Mesendoderm (in vitro differentiated cells): ENCODE measurements at regions not wholly inside any gene's neighbourhood (a gene's known extent, or its start where the extent isn't known, plus 50 kb on each side); places are given as distances from the start of the nearest gene placed in this dataset.
A peak's percentile ranks its signal among the peaks of the same experiment; 100 is the strongest.

Source experiments
- DNase-seq: peaks from one replicate; pipeline ENCODE4 v3.0.0; 2013
- H2AK5ac ChIP-seq: 2 replicates; pipeline ENCODE4 v1.6.1; 2013; ENCODE audit warnings: low read length, inconsistent platforms
- H2BK120ac ChIP-seq: 2 replicates; pipeline ENCODE4 v1.6.1; 2013; ENCODE audit warnings: low read depth, mild to moderate bottlenecking, low read length, moderate library complexity, mixed read lengths
- H2BK15ac ChIP-seq: replicated peaks from 2 replicates; pipeline ENCODE4 v1.6.1; 2013; ENCODE audit warnings: low read depth, mild to moderate bottlenecking, moderate library complexity
- H2BK5ac ChIP-seq: 2 replicates; pipeline ENCODE4 v1.6.1; 2013; ENCODE audit warnings: low read length, inconsistent platforms
- H3K18ac ChIP-seq: 2 replicates; pipeline ENCODE4 v1.6.1; 2013; ENCODE audit warnings: mild to moderate bottlenecking, low read length, mixed read lengths
- H3K23ac ChIP-seq: one replicate; pipeline ENCODE4 v1.6.1; 2013; ENCODE audit warnings: low read length
- H3K27ac ChIP-seq: 2 replicates; pipeline ENCODE4 v1.5.1; 2013; ENCODE audit warnings: low read depth, mild to moderate bottlenecking, inconsistent platforms, low read length, moderate library complexity
- H3K27me3 ChIP-seq: 2 replicates; pipeline ENCODE4 v1.6.1; 2013; ENCODE audit warnings: low read length, control low read depth, mild to moderate bottlenecking, inconsistent platforms; ENCODE audit not compliant: insufficient read depth, poor library complexity
- H3K36me3 ChIP-seq: 2 replicates; pipeline ENCODE4 v1.6.1; 2013; ENCODE audit warnings: low read length, inconsistent platforms; ENCODE audit not compliant: control insufficient read depth, insufficient read depth
- H3K4ac ChIP-seq: one replicate; pipeline ENCODE4 v1.6.1; 2013; ENCODE audit warnings: low read depth, mild to moderate bottlenecking, low read length, moderate library complexity
- H3K4me1 ChIP-seq: 2 replicates; pipeline ENCODE4 v1.6.1; 2013; ENCODE audit warnings: low read depth, low read length, inconsistent platforms; ENCODE audit not compliant: control insufficient read depth
- H3K4me2 ChIP-seq: 2 replicates; pipeline ENCODE4 v1.6.1; 2013; ENCODE audit warnings: low read length
- H3K4me3 ChIP-seq: 2 replicates; pipeline ENCODE4 v1.5.1; 2013; ENCODE audit warnings: mild to moderate bottlenecking, low read length
- H3K56ac ChIP-seq: one replicate; pipeline ENCODE4 v1.6.1; 2013; ENCODE audit warnings: low read length
- H3K79me1 ChIP-seq: 2 replicates; pipeline ENCODE4 v1.6.1; 2013; ENCODE audit warnings: low read length, inconsistent platforms
- H3K79me2 ChIP-seq: 2 replicates; pipeline ENCODE4 v1.6.1; 2013; ENCODE audit warnings: mild to moderate bottlenecking, low read length; ENCODE audit not compliant: control insufficient read depth, insufficient read depth
- H3K9ac ChIP-seq: 2 replicates; pipeline ENCODE4 v1.6.1; 2013; ENCODE audit warnings: low read length, inconsistent platforms
- H4K5ac ChIP-seq: one replicate; pipeline ENCODE4 v1.6.1; 2013; ENCODE audit warnings: low read length
- H4K8ac ChIP-seq: one replicate; pipeline ENCODE4 v1.6.1; 2013; ENCODE audit warnings: low read depth, mild to moderate bottlenecking, control low read depth, low read length, moderate library complexity
- WGBS: extraction: QIAGEN DNeasy Blood & Tissue Kit; methylation state at CpG from one replicate; pipeline ENCODE4 v1.1.7; 2013; ENCODE audit warnings: low lambda C conversion rate, missing lambda C conversion rate; ENCODE audit not compliant: insufficient coverage; ENCODE audit errors: extremely low coverage; 5-methylcytosine and 5-hydroxymethylcytosine counted together

DNA sequence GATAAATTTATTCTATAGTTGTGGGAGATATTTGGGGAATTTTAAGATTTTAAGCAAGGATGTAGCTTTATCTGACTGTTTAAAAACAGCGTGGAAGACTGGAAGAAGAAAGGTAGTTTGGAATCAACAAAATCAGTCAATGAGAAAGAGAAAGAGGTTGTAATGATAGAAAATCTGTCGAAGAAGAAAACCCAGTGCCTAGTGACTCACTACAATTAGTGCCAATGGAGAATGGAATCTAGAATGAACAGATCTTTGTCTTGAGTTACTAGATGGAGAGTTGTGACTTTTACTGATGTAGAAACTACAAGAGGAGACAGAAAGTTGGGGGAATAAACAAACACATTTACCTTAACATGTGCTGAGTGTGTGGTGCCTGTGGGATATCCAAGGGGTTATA, 577.8 kb upstream of the NR5A2 start:
- Histone ChIP-seq H3K4me3 (no peak overlapping the region), H3K4me1 (no peaks in the 10 kb centered on the region), H3K4ac (no peak overlapping the region), H3K27me3 (no peaks in the 10 kb centered on the region), H3K27ac (no peak overlapping the region), H4K8ac (no peak overlapping the region), H2BK120ac (no peak overlapping the region), H2AK5ac (no peak overlapping the region), H3K79me1 (no peaks in the 10 kb centered on the region), H2BK5ac (no peak overlapping the region), H3K56ac (no peak overlapping the region), H4K5ac (no peak overlapping the region), H3K23ac (no peak overlapping the region), H3K4me2 (no peak overlapping the region), H2BK15ac (no peak overlapping the region), H3K18ac (no peak overlapping the region), H3K36me3 (no peaks in the 10 kb centered on the region), H3K79me2 (no peaks in the 10 kb centered on the region), H3K9ac (no peak overlapping the region)
- no peak for DNase-seq
- no CpG with 5 or more reads among the region's 2 CpGs for WGBS

DNA sequence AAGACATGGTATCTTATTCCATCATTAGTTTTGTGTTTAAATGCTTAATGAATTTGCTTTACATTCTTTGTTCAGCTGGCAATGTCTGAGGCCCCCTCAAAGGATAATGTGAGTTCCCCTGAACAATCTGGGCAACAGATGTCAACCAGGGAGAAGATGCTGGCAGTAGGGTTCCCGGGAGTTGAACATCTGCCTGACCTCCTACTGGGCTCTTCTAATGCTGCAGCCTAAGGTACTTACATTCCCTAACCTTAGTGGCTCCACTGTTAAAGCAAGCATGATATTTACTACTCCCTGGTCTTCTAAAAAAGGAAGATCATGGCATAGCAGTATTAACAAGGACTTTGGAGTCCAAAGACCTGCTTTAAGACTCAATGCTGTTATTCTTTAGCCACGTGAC, 574.9 kb upstream of the NR5A2 start:
- Histone ChIP-seq H2BK120ac (no peak overlapping the region), H3K9ac (no peak overlapping the region), H3K4me3 (no peak overlapping the region), H3K27ac (no peak overlapping the region), H3K4ac (no peak overlapping the region), H4K8ac (no peak overlapping the region), H3K27me3 (no peaks in the 10 kb centered on the region), H2BK15ac (no peak overlapping the region), H3K4me2 (no peak overlapping the region), H3K56ac (no peak overlapping the region), H3K36me3 (no peaks in the 10 kb centered on the region), H3K79me1 (no peaks in the 10 kb centered on the region), H3K18ac (no peak overlapping the region), H4K5ac (no peak overlapping the region), H2BK5ac (no peak overlapping the region), H3K4me1 (no peaks in the 10 kb centered on the region), H2AK5ac (no peak overlapping the region), H3K23ac (no peak overlapping the region), H3K79me2 (no peaks in the 10 kb centered on the region)
- no CpG with 5 or more reads among the region's 2 CpGs for WGBS
- DNase-seq: no peak

DNA sequence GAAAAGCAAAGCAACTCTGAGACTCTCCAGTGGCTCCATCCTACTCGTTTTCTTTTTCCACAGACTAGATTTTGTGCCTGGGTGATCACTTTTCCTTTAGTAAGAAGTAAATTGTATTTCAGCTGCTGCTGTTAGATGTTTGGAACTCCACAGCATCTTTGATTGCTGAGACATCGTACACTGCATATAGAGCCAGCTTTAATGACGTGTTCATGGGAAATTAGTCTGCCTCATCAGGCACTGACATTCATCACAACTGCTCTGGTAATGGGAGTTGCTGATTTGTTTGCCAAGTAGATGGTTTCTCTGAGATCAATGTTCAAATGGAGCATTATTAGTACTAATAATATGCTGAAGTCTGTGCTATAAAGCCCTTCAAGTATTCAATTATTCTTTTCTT, 573.8 kb upstream of the NR5A2 start:
- no peaks in the 10 kb centered on the region for H3K36me3 ChIP-seq
- H4K5ac ChIP-seq: no peak overlapping the region
- H3K4ac ChIP-seq: no peak overlapping the region
- H2BK120ac ChIP-seq: no peak overlapping the region
- no peak overlapping the region for H2BK15ac ChIP-seq
- DNase-seq: no peak
- H3K4me3 ChIP-seq: no peak overlapping the region
- H3K27ac ChIP-seq: no peak overlapping the region
- no peaks in the 10 kb centered on the region for H3K79me2 ChIP-seq
- H3K9ac ChIP-seq: no peak overlapping the region
- no peak overlapping the region for H3K4me2 ChIP-seq
- no peaks in the 10 kb centered on the region for H3K27me3 ChIP-seq
- no peak overlapping the region for H2AK5ac ChIP-seq
- H3K79me1 ChIP-seq: no peaks in the 10 kb centered on the region
- no peak overlapping the region for H4K8ac ChIP-seq
- H3K56ac ChIP-seq: no peak overlapping the region
- no peaks in the 10 kb centered on the region for H3K4me1 ChIP-seq
- no CpG with 5 or more reads among the region's 3 CpGs for WGBS
- no peak overlapping the region for H3K23ac ChIP-seq
- no peak overlapping the region for H3K18ac ChIP-seq
- no peak overlapping the region for H2BK5ac ChIP-seq

DNA sequence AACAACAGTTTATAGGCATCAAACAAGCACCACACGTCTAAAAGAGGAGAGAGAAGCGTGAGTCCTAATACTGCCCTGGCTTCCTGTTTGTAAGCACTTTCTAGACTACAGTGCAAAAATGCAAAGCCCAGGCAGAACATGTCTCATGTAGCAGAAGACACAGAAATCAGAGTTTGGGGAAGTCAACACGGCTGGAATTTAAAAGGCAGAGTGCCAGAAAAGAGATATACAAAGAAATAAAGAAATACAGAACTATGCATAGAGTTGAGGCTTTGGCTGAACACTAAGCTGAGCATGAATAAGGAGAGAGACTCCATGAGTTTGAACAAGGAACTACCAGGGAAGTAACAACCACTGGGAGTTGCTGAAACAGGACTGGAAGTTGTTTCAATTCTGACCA, 566.6 kb upstream of the NR5A2 start:
- H3K27ac ChIP-seq: no peak overlapping the region
- no peak overlapping the region for H2AK5ac ChIP-seq
- no peak overlapping the region for H3K4ac ChIP-seq
- H3K36me3 ChIP-seq: no peaks in the 10 kb centered on the region
- no peak overlapping the region for H3K56ac ChIP-seq
- H3K79me2 ChIP-seq: no peaks in the 10 kb centered on the region
- peak; percentile 5 for DNase-seq
- no peaks in the 10 kb centered on the region for H3K79me1 ChIP-seq
- H3K18ac ChIP-seq: no peak overlapping the region
- WGBS: no CpG with 5 or more reads among the region's 3 CpGs
- no peak overlapping the region for H3K4me3 ChIP-seq
- H3K4me2 ChIP-seq: no peak overlapping the region
- H4K8ac ChIP-seq: no peak overlapping the region
- no peak overlapping the region for H4K5ac ChIP-seq
- H2BK120ac ChIP-seq: no peak overlapping the region
- H3K23ac ChIP-seq: no peak overlapping the region
- H3K9ac ChIP-seq: no peak overlapping the region
- H3K27me3 ChIP-seq: no peaks in the 10 kb centered on the region
- H2BK5ac ChIP-seq: no peak overlapping the region
- no peaks in the 10 kb centered on the region for H3K4me1 ChIP-seq
- H2BK15ac ChIP-seq: no peak overlapping the region

DNA sequence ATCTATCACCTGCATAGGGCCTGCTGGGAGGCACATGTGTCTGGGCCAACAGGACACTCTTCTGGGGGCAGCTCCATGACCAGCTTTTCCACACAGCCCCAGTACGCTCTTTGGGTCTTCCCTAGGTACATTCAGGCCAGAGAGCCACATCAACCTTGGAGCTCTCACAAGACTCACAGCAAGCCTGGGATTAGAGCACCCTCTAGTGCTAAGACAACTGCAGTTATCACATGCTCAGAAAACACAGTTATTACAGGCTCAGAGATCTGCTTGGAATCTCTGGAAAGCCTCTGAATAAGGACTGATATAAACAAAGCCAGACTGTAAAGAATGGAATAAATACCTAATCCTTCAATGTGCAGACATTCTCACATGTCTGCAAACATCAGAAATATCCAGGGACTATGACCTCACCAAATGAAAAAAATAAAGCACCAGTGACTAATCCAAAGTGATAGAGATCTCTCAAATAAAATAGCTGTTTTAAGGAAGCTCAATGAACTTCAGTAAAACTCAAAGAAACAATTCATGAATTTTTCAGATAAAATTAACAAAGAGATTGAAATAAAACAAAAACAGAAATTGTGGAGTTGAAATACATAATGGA, 563.9 kb upstream of the NR5A2 start:
- H3K27ac ChIP-seq: no peak overlapping the region
- no peak overlapping the region for H4K8ac ChIP-seq
- H2BK5ac ChIP-seq: no peak overlapping the region
- no peak overlapping the region for H3K23ac ChIP-seq
- no peak overlapping the region for H3K56ac ChIP-seq
- WGBS: no CpG with 5 or more reads among the region's 1 CpG
- no peak overlapping the region for H2BK15ac ChIP-seq
- no peak overlapping the region for H2AK5ac ChIP-seq
- H3K4me1 ChIP-seq: no peaks in the 10 kb centered on the region
- no peak overlapping the region for H2BK120ac ChIP-seq
- no peak overlapping the region for H4K5ac ChIP-seq
- no peaks in the 10 kb centered on the region for H3K27me3 ChIP-seq
- no peak overlapping the region for H3K18ac ChIP-seq
- no peaks in the 10 kb centered on the region for H3K36me3 ChIP-seq
- H3K9ac ChIP-seq: no peak overlapping the region
- no peak overlapping the region for H3K4me2 ChIP-seq
- H3K4ac ChIP-seq: no peak overlapping the region
- DNase-seq: peak; percentile 85
- H3K4me3 ChIP-seq: no peak overlapping the region
- no peaks in the 10 kb centered on the region for H3K79me1 ChIP-seq
- H3K79me2 ChIP-seq: no peaks in the 10 kb centered on the region

DNA sequence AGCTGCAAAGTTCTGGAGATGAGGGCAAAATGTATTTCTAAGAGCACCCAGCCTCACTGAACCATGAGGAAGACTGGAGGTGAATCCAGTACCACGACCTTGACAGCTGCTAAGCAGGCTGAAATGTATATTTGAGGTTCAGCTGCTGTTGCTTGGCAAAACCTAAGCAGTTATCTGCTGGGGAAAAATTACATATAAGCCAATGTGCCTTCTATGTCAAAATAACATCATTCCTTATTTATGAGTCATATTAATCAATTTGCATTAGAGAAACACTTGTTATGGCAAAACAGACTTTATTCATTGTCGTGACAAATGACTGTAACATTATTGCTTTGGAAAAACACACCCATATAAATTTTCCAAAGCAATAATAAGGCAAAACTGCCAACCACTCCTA, 560.5 kb upstream of the NR5A2 start:
- Histone ChIP-seq H3K27me3 (no peaks in the 10 kb centered on the region), H3K79me2 (no peaks in the 10 kb centered on the region), H4K8ac (no peak overlapping the region), H3K56ac (no peak overlapping the region), H2BK15ac (no peak overlapping the region), H4K5ac (no peak overlapping the region), H3K36me3 (no peaks in the 10 kb centered on the region), H3K18ac (no peak overlapping the region), H2AK5ac (no peak overlapping the region), H3K9ac (no peak overlapping the region), H2BK5ac (no peak overlapping the region), H3K4me1 (no peaks in the 10 kb centered on the region), H3K4ac (no peak overlapping the region), H3K4me2 (no peak overlapping the region), H3K23ac (no peak overlapping the region), H3K27ac (no peak overlapping the region), H2BK120ac (no peak overlapping the region), H3K4me3 (no peak overlapping the region), H3K79me1 (no peaks in the 10 kb centered on the region)
- no peak for DNase-seq
- no CpG with 5 or more reads among the region's 2 CpGs for WGBS
